ENCODE measurements at regions not wholly inside any gene's neighbourhood (a gene's known extent, or its start where the extent isn't known, plus 50 kb on each side); places are given as distances from the start of the nearest gene placed in this dataset.

DNA sequence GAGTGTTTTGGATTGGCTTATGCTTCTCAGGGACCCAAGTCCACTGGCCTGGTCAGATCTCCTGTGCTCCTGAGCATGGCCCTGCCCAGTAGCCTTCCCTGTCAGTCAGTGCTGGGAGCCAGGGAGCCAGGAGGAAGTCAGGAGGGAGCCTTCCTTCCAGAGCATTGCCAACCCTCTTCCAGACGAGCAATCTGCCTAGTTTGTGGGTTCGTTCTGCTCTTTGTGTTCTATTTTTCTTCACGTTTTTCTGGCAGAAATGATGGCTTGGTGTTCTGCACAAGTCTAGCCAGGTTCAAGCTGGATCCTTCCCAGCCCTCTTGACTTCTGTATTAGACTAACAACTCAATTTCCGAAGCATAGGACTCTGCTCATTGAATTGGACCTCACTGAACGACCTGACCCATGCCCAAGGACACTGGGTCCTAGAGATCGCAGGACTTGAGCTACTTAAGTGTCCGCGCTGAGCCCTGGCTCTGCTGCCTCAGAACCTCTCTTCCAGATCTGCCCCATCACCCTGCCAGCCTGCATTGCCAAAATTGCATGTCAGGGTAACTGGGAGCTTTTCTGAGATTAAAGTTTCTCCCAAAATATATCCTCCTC, 76.2 kb upstream of the MPP7 start:
- POLR2A ChIA-PET, result interaction anchor here (0.9 kb wide), 1 partner anchor 23 kb away, joined by 3 read pairs; no protein-coding TSS in a partner anchor
- ATAC-seq (no peak), DNase-seq (ENCODE audit: low read depth, low spot score) (no peak), FAIRE-seq (no peak)
- RAD21 ChIA-PET (ENCODE audit: unreplicated experiment), result interaction anchor here (1.2 to 5.5 kb wide), 3 partner anchors 66 to 128 kb away, joined by 3 to 45 read pairs (median 39); partner anchors contain the start of gene MPP7
- intact Hi-C loops (cut with micrococcal nuclease; ENCODE audit: unreplicated experiment), result no loop called here
- 38% methylated on average over 8 of the region's 8 CpGs for WGBS (ENCODE audit: insufficient coverage, insufficient replicate concordance, low lambda C conversion rate, missing lambda C conversion rate)
- H3K36me3 ChIP-seq (ENCODE audit: control insufficient read depth in 2 of 2, insufficient read depth in 2 of 2, low read length in 1 of 2), result no peaks in the 10 kb centered on the region
- H3K9me3 ChIP-seq (replicated peaks; ENCODE audit: control insufficient read depth, insufficient read depth, low read length), result no peaks in the 10 kb centered on the region
- in situ Hi-C loops (cut with MboI), result loop anchor here (25.0 kb wide), 1 partner anchor 642 kb away; the partner anchor contains the start of gene MKX
- no peak for TF ChIP-seq SUPT20H (IDR thresholded peaks at IDR 0.05; ENCODE audit: borderline replicate concordance, control insufficient read depth, low read depth, low read length)
- TF ChIP-seq ZNF622 (IDR thresholded peaks at IDR 0.05), result no peak
- TF ChIP-seq RBBP5 (conservative IDR thresholded peaks at IDR 0.05), result no peak
- TF ChIP-seq, protein P1, sequence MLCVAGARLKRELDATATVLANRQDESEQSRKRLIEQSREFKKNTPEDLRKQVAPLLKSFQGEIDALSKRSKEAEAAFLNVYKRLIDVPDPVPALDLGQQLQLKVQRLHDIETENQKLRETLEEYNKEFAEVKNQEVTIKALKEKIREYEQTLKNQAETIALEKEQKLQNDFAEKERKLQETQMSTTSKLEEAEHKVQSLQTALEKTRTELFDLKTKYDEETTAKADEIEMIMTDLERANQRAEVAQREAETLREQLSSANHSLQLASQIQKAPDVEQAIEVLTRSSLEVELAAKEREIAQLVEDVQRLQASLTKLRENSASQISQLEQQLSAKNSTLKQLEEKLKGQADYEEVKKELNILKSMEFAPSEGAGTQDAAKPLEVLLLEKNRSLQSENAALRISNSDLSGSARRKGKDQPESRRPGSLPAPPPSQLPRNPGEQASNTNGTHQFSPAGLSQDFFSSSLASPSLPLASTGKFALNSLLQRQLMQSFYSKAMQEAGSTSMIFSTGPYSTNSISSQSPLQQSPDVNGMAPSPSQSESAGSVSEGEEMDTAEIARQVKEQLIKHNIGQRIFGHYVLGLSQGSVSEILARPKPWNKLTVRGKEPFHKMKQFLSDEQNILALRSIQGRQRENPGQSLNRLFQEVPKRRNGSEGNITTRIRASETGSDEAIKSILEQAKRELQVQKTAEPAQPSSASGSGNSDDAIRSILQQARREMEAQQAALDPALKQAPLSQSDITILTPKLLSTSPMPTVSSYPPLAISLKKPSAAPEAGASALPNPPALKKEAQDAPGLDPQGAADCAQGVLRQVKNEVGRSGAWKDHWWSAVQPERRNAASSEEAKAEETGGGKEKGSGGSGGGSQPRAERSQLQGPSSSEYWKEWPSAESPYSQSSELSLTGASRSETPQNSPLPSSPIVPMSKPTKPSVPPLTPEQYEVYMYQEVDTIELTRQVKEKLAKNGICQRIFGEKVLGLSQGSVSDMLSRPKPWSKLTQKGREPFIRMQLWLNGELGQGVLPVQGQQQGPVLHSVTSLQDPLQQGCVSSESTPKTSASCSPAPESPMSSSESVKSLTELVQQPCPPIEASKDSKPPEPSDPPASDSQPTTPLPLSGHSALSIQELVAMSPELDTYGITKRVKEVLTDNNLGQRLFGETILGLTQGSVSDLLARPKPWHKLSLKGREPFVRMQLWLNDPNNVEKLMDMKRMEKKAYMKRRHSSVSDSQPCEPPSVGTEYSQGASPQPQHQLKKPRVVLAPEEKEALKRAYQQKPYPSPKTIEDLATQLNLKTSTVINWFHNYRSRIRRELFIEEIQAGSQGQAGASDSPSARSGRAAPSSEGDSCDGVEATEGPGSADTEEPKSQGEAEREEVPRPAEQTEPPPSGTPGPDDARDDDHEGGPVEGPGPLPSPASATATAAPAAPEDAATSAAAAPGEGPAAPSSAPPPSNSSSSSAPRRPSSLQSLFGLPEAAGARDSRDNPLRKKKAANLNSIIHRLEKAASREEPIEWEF (IDR thresholded peaks at IDR 0.05; ENCODE audit: insufficient replicate concordance, low read depth, low read length), result no peak
- H4K20me1 ChIP-seq (ENCODE audit: control insufficient read depth, insufficient read depth), result no peaks in the 10 kb centered on the region
- H3K4me2 ChIP-seq (ENCODE audit: control insufficient read depth, insufficient read depth), result no peak overlapping the region
- H3K79me2 ChIP-seq (ENCODE audit: control insufficient read depth, insufficient read depth, low read length), result no peaks in the 10 kb centered on the region
- H3K9ac ChIP-seq (ENCODE audit: control insufficient read depth, insufficient read depth, low read length), result no peak overlapping the region
- SMC1A ChIA-PET (ENCODE audit: uncharacterized antibody, unreplicated experiment), result interaction anchor here (0.6 to 3.5 kb wide), 4 partner anchors 14 to 138 kb away, joined by 3 to 39 read pairs (median 12); no protein-coding TSS in a partner anchor
- H3K4me1 ChIP-seq (ENCODE audit: control insufficient read depth, insufficient read depth, low read length), result no peaks in the 10 kb centered on the region
- CTCF ChIA-PET, result interaction anchor here (0.9 to 6.4 kb wide), 12 partner anchors 8 to 130 kb away, joined by 3 to 77 read pairs (median 4); partner anchors contain the start of gene MPP7
- BruUV-seq (replicated peaks), result no TSS peak
- no peak overlapping the region for H2AFZ ChIP-seq (ENCODE audit: control insufficient read depth, low read depth, low read length)
- H3K27me3 ChIP-seq (replicated peaks in 1 of 2; ENCODE audit: control insufficient read depth in 2 of 2, insufficient read depth in 2 of 2, low read length in 1 of 2), result no peaks in the 10 kb centered on the region
- no peak overlapping the region for H3K4me3 ChIP-seq
- H3K27ac ChIP-seq (ENCODE audit: control insufficient read depth, insufficient read depth), result no peak overlapping the region

Data from GM12878 (cell line).